ENCODE measurements at regions not wholly inside any gene's neighbourhood (a gene's known extent, or its start where the extent isn't known, plus 50 kb on each side); places are given as distances from the start of the nearest gene placed in this dataset.

GRCh38 chr4:126916626-126917140, 716.1 kb upstream of the INTU start:
- TF ChIP-seq, protein P1, sequence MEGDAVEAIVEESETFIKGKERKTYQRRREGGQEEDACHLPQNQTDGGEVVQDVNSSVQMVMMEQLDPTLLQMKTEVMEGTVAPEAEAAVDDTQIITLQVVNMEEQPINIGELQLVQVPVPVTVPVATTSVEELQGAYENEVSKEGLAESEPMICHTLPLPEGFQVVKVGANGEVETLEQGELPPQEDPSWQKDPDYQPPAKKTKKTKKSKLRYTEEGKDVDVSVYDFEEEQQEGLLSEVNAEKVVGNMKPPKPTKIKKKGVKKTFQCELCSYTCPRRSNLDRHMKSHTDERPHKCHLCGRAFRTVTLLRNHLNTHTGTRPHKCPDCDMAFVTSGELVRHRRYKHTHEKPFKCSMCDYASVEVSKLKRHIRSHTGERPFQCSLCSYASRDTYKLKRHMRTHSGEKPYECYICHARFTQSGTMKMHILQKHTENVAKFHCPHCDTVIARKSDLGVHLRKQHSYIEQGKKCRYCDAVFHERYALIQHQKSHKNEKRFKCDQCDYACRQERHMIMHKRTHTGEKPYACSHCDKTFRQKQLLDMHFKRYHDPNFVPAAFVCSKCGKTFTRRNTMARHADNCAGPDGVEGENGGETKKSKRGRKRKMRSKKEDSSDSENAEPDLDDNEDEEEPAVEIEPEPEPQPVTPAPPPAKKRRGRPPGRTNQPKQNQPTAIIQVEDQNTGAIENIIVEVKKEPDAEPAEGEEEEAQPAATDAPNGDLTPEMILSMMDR (conservative IDR thresholded peaks at IDR 0.05 in 1 of 2, IDR thresholded peaks at IDR 0.05 in 1 of 2; ENCODE audit: low read depth in 1 of 2, low read length in 2 of 2): peak; percentile 5 to 29
- TF ChIP-seq EZH2 (IDR thresholded peaks at IDR 0.05; ENCODE audit: low read length, missing control alignments): no peak

Data from fibroblast of lung (primary cell).